GM12891 (cell line): ENCODE measurements at regions not wholly inside any gene's neighbourhood (a gene's known extent, or its start where the extent isn't known, plus 50 kb on each side); places are given as distances from the start of the nearest gene placed in this dataset.

Source experiments
- POLR2A ChIP-seq: IDR thresholded peaks from 2 replicates; pipeline ENCODE4 v1.6.1; 2011; ENCODE audit warnings: low read depth, low read length, control low read depth
- POLR2AphosphoS5 ChIP-seq: IDR thresholded peaks from 2 replicates; pipeline ENCODE4 v1.6.1; 2011; ENCODE audit warnings: low read depth, low read length, control low read depth
- POU2F2 ChIP-seq: IDR thresholded peaks from 2 replicates; pipeline ENCODE4 v1.6.1; 2011; ENCODE audit warnings: low read depth, mild to moderate bottlenecking, control low read depth, low read length, moderate library complexity

- no peak for TF ChIP-seq POLR2AphosphoS5
- TF ChIP-seq POLR2A, result no peak
- TF ChIP-seq POU2F2, result no peak
These were observed 1840.1 kb upstream of the RAG2 start for GRCh38 chr11:38438091-38438490.
